ENCODE measurements at regions not wholly inside any gene's neighbourhood (a gene's known extent, or its start where the extent isn't known, plus 50 kb on each side); places are given as distances from the start of the nearest gene placed in this dataset.

- TF ChIP-seq JUN (IDR thresholded peaks at IDR 0.05; ENCODE audit: borderline replicate concordance, insufficient read depth, insufficient read length, low read depth) (no peak), CTCF (IDR thresholded peaks at IDR 0.05; ENCODE audit: extremely low read depth in 1 of 2, insufficient read depth in 1 of 2, low read depth in 1 of 2, low read length in 2 of 2) (no peak), MAX (IDR thresholded peaks at IDR 0.05; ENCODE audit: insufficient read depth, insufficient read length) (no peak), EZH2 (IDR thresholded peaks at IDR 0.05; ENCODE audit: borderline replicate concordance, low read depth, low read length, severe bottlenecking) (no peak), POLR2A (IDR thresholded peaks at IDR 0.05; ENCODE audit: low read depth, low read length) (no peak)
Observed at GRCh38 chr6:27584326-27584725, 111.4 kb upstream of the ZNF184 start.

Measured in endothelial cell of umbilical vein (primary cell).